CD1c-positive myeloid dendritic cell (primary cell): ENCODE measurements at regions not wholly inside any gene's neighbourhood (a gene's known extent, or its start where the extent isn't known, plus 50 kb on each side); places are given as distances from the start of the nearest gene placed in this dataset.

Experiments used
- DNase-seq: peaks from one replicate; pipeline ENCODE4 v3.0.0-alpha.2; 2016; ENCODE audit errors: extremely low spot score

DNA sequence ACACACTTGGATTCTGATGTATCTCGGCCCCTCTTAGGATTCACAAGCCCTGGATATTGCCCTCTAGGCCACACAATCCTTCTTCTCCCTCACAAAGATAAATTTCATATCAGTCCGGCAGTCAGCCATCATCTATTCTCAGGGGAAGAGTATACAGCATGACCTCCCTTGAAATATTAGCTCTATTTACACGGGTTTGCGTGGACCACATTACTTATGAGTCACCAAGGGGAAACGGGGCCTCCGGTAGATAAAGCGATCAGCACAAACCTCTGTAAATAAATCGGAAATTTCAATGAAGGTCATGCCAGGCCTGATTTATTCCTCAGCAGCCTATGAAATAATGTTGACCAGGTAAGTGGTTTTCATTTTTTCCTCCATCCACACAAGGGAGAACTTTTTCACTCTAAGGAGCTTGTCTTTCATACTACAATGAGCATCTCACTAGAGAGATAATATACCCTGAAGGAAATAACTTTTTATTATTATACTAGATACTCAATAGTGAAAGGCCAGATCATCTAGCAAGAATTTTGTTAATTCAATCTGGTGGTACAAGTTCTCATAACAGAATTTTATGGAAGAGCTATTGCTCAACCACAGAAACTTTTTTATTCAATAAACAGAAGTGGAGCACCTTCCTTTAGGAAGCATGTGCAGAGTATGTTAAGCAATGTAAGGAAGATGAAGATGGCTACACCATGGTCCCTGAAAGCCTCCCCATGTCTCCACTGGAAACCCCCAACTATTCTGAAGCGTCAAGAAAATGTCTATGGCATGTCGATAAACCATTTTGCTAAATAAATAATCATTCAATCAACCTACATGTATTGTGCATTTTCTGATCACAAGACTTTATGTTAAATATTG is 125.2 kb upstream of the PIK3C3 start:
- no peak for DNase-seq

DNA sequence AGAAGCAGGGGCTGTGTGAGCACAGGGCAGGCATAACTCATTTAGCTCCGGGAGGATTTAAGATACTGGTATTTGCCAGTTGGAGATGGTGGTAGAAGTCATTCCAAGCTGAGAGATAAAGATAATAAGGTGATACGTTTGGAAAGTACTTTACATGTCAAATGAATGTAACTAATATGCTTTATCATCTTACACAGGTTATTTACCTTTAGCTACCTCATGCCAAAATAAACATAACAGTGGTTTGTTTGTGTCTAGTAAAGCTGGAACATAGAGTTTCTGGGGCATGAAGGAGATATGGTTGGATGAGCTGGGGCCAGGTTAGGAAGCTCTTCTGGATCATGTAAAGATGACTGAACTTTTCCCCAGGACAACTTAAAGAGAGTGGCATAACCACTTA is 126.9 kb upstream of the PIK3C3 start:
- no peak for DNase-seq

DNA sequence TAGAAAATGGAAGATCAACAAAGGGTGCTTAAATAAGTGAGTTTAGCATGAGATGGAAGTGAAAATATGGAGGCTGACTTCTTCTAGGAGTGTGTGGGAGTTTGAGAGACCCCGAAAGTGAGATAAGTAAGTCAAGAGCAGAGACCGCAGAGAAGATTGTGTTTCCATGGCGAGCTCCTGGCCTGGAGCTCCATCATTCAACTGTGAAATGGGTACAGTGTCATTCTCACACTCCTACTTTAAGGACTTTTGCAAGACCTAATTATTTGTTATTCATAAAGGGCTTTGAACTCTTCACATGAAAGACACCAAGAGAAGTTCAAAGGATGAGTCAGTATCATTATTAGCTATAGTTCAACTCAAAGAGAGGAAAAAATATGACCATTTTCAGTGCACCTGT is 134.2 kb upstream of the PIK3C3 start:
- no peak for DNase-seq

DNA sequence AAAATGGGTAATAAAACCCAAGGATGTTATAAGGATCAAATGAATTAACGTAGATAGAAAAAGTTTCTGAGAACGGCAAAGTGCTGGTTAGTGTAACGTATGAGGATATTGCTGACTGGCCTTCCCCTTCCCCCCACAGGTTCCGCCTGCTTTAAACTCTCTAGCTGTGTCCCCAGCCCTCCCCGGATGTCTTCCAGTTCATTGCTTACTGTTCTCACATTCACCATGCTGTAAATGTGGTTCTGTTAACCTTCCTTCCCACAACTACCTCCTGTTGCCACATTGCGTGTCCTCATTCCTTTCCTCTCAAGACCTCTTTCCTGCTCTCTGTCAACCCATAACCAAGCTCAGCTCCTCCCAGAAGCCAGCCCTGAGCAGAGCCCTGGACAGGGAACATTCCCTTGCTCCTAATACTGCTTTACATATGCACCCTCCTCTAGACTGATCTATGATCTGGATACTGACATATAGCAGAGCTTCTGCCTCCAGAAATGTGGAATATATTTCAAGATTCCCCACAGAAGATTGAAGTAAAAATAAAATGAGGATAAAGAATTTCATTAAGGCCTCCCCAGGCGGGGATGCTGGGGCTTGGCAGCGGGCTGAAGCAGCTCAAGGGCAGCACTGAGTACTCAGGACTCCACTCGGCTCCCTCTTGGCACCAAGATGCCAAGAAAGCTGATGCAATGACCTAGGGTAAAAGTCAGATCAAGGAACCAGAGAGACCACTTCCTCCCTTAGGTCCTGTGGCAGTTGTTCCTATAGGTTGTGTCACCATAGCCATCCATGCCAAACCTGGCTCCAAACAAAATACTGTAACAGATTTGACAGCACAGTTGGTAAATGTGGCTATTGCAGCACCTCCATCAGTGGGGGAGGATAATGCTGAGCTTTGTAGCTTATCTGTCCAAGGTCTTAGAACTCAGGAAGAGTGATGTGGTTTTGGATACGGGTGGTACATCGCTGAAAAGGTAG is 136.4 kb upstream of the PIK3C3 start:
- no peak for DNase-seq

DNA sequence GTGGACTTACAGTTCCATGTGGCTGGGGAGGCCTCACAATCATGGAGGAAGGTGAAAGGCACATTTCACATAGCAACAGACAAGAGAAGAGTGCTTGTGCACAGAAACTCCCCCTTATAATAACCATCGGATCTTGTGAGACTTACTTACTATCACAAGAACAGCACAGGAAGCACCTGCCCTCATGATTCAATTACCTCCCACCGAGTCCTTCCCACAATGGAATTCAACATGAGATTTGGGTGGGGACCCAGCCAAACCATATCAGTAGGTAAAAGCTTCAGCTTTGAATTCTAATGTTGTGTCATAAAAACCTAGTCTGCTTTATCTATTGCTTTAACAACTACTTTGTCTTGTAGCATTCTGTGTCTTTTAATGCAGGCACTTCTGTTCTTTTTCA is 140.4 kb upstream of the PIK3C3 start:
- DNase-seq, result no peak

DNA sequence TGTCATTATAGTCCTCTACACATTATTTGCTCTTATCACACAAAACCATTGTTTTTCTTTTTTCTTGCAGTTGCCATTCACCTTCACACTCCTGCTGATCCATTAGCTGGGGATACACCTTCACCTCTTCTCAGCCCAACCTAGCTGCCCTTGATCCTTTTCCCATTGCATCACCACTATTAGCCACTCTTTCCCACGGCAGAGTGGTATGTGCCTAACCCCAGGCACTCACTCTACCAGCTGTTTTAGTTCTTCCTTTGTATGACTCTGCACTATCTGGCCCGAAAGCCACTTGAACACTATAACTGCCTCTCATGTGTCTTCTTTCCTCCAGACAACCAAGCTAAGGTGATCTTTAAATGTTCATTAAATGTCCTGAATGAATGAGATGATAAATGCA is 145.4 kb upstream of the PIK3C3 start:
- no peak for DNase-seq

DNA sequence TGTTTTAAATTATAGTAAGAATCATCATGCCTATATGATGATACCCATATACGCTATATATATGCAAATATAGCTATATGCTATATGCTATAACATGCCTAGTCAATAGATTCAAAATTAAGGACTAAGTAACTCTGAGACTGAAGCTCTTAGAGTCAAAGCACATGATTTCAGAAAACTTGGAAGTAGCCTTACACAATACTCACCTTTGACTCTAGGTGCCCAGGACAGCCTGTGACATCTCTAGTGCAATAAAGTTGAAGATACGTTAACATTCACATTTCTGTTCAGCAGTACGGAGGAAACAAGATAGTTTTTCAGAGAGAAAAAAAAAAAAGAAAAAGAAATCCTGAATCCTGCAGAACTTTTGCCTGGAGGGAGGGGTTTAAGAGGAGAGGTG is 149.7 kb upstream of the PIK3C3 start:
- no peak for DNase-seq

DNA sequence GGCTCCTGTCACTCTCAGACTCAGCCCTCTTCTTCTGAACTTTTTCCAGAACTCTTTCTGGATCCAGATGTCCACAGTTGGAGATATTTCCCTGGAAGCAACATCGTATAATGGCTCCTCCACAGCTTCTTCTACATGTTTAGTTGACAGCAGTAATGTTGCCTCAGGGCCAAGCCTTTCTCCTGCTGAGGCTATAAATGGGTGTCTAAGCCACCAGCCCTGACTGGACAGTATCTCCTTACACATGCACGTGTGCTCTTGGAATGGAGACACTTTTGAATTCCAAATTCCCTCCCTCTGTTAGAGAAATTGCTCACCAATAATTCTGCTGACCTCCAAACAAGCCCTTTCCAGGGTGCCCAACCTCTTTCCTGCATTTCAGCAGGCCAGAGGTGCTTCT is 156.2 kb upstream of the PIK3C3 start:
- no peak for DNase-seq

DNA sequence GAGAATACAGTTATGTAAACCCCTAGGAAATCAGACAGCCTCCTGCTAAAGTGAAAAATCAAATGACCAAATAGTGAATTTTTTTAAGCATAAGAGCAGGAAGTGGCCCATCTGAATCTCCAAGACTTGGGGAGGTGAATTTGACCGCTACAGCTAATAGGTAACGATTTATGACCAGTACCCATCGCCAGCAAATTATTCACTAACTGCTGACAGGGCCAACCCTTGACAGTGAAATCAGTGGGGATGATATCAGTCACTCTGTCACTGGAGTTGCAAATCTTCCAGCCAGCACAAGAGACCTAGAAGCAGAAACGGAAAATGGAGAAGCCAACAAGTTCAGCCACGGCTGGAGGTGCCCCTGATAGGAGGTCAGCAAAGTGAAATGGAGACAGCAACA is 164.3 kb upstream of the PIK3C3 start:
- DNase-seq, result no peak

DNA sequence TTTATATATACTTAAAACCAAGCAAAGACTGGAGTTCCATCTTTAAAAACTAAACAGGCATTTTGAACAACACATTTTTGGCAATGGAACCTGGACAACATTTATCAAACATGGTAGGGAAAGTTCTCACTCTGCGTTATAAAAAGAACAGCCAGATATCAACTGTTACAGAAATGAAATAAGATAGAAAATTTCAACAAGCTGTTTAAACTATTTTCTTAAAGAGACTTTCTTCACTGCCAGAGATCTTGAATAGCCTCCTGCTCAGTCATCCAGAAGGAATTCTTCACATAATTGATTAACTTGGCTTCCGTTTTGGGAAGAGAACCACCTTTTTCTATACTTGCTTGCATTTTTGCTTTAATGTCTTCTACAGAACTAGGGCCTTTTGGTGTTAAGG is 166.0 kb upstream of the PIK3C3 start:
- DNase-seq, result no peak

DNA sequence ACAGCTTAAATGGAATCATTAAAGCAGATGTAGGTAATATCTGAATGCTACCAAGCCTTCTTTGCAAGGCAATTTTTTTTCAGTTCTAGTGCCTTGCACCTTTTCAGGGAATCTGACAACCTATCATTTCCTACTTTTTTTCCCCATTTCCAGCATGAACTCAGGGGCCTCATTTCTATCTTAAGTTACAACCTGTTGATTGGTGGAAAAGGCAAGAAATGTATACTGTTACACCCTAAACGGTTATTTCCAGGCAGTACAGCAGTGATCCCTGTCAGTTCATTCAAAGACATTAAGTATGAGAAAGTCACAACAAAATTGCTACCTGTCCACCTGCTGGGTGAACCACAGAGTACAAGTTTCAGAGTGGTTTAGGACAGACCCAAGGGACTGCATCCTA is 171.2 kb upstream of the PIK3C3 start:
- no peak for DNase-seq

DNA sequence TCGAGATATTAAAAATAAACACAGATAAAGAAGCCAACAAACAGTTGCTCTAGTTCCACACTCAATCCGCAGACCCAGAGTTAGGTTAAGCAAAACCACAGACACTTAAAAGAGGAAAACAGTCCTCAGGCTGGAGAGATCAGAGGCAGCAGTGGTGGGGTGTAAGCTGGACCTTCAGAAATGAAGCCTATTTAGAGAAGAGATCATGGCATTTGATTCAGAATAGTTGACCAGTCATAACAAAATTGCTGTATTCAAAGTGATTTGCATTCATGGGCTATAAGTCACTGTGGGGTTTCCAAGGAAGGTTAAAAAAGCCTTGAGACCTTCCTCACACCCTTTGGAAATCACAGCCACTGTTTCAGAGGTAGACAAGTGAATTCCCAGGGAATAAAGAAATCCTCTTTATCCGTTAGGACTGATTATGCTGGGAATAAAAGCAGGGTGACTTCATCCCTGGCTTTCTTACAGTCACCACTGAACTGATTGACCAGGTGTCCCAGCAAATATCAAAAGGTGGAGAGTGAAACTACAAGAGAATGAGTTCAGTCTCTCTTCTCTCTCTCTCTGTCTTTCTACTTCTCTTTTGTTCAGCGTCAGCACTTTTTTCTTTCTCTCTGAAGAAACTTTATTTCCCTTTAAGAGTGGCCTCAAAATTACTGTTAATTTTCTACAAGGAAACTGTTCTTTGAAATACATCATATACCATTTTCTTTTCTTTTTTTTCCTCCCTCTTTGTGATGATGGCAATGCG is 171.8 kb upstream of the PIK3C3 start:
- DNase-seq, result no peak

DNA sequence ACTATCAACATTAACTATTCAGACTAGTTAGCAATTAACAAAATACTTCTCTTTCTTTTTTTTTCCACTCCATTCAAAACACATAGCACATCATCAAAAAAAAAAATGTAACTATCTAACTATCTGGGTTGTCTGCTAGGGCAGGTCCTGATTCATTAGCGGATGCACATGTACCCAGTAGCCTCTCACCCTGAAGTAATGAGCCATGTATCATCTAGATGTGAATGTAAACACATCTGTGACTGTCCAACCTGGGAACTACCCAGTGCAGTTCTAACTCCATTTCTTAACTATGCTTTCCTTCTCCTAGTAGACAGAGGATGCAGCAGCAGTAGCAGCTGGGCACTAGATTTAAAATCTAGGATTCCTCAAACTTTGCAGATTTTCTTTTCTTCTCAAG is 183.1 kb upstream of the PIK3C3 start:
- no peak for DNase-seq

DNA sequence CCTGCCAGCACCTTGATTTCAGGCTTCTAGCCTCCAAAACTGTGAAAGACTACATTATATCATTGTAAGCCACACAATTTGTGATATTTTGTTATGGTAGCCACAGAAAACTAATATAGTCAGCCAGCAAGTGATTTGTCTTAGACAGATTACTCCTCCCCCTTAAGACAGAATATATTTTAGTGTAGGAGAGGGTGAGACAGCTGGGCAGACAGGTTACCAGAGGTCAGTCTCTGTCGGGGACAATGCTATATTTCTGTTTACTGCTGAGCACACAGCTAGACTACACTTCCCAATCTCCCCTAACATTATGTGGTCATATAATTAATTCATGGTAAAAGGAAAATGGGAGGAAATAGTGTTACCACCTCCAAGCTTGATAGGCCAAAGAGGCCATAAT is 185.8 kb upstream of the PIK3C3 start:
- DNase-seq, result no peak

DNA sequence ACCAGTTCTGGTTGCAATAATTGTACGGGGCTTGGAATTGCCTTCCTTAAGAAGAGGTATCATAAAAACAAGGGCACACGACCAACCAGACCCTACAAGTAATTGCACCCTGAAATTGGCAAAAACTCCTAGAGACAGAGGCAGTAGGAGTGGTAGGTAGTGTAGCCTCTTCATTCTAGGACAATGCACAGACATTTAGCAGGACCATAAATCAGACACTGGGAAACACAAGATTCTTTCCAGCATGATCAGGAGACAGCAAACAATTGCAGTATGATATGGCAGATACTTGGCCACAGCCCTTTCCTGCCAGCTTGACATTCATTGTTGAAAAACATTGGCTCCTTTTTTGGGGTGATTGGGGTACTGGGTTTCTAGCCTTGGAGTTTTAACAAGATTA is 186.6 kb upstream of the PIK3C3 start:
- no peak for DNase-seq

DNA sequence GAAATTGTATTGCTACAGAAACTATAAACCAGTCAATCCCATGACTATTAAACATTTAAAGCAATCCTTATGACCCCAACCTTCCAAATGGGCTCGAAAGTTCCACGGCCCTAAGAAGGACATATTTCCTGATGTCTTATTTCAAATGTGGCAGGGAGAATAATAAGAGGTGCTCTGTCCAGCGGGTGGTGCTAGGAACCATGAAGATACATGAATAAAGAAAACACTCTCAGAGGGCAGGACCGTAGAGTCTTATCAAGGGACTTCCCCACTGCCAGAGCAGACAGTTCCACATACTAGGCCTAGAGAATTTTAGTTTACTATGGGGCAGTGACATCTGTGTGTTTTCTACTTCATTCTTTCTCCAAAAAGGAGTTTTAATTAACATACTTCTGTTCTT is 187.1 kb upstream of the PIK3C3 start:
- no peak for DNase-seq

DNA sequence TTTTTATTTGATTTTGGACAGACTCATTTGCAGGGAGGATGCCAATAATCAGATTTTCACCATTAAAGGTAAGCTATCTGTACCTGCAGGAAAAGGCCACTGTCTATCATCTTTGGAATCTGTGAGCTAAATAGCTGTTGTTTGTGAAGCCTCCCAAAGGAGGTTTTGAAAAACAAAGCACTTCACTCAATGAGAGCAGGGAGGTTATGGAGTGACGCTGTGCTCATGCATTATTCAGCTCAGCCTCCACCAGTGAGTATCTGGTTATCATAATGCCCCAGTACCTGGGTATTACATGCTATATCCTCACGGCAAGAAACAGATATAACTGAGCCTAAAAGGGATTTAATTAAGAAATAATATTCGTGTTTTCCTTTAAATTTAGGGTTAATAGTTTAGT is 189.6 kb upstream of the PIK3C3 start:
- no peak for DNase-seq

DNA sequence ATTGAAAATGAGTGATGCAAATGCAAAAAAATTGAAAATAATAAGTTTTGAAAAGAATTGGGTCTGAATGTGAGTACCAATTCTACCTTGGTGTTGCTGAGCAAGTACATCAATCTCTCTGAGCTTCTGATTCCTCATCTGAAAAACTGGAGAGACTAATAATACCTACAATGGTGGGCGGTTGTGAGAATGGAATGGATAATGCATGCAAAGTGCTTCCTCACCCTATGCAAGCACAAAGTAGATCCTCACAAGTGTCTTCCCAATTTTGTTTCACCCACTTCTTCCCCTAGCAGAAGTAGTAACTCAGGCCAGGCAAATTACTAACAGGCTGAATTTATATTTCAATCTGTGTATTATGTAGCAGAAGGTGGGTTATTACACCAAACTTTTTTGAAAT is 191.7 kb upstream of the PIK3C3 start:
- DNase-seq, result no peak

DNA sequence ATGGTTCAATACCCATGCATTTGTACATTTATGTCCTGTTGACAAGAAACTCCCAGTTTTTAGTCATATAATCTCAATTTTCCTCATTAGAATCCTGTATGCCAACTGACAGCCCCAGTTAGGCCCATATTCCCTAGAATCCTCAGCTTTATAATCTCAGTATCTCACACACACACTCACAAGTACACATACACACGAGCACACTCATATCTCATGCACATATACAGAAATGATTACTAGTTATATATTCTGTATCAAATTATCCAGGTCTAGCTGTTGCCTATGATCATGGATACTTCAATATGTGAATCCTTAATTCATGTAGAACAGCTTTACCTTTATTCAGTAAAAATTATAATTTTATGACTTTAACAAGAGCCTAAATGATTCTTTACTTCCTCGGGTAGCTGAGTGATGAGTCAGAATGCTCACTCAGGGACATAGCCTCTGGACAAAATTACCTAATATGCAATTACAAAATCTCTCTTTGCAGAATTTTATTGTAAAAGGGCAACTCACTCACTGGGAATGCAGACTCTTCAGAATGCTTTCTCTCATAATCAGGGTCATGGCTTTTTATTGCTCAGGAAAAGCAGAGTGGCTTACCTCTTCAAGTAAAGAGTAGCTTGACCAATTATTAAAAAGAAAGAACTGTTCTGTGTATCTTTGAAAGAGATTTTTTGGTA is 193.6 kb upstream of the PIK3C3 start:
- no peak for DNase-seq

DNA sequence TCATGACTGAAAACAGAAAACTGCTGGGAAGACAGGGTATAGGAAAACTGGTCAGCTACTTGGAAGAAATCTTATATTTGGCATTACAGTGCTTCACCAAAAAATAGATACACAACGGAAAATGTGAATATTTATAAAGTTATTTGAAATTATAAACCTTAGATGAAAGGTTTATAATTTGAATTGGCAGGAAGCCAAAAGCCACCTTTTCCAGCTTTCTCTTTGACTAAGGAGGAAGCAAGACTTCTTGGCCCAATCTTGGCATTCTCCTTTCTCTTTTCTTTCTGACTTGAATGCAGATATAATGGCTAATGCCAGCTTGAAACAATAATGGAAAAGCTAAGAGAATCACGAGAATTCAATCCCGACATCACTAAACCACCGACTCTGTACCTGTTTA is 196.5 kb upstream of the PIK3C3 start:
- DNase-seq, result no peak

DNA sequence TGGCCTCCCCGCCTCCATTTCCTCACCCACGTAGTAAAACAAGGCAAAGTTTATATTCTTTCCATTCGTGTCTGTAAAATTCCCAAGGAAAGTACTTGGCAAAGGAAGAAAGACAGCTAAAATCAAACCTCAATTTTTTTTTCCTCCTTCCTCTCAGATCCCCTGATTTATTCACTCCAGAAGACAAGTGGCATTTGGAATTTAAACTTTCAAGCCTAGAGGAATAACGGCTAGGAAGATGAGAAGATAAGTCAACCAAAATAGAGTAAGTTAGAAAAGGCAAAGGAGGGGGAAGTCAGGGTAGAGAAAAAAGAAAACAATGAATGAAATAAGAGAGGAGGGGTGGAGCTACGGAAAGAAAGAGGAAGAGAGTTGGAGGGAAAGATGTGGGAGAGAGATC is 198.9 kb upstream of the PIK3C3 start:
- DNase-seq, result no peak

DNA sequence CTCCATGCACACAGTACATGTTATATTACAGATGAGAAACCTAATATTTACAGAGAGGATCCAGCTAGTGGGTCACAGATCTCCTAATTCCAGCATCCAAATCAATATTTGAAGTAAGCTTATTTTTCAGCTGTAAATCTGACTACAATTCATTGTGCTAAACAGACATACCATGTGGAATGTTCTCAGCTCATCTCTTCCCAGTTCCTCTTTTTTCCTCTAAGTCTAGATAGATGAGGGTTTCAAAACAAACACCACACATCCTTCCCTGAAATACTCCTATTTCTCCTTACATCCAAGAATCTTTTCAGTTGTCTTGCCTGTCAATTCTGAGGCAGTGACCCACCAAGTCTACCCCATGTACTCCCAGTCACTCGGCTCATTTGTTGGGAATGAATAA is 200.7 kb upstream of the PIK3C3 start:
- no peak for DNase-seq
